Astrocyte (in vitro differentiated cells and primary cell): ENCODE measurements at regions not wholly inside any gene's neighbourhood (a gene's known extent, or its start where the extent isn't known, plus 50 kb on each side); places are given as distances from the start of the nearest gene placed in this dataset.

Experiments
- EZH2 ChIP-seq: IDR thresholded peaks from 2 replicates; pipeline ENCODE4 v1.6.1; 2012; ENCODE audit warnings: mild to moderate bottlenecking, low read length, inconsistent platforms; ENCODE audit not compliant: insufficient read depth
- TF ChIP-seq, protein P1 (sequence below): IDR thresholded peaks from 2 replicates; pipeline ENCODE4 v1.5.1; 2011; ENCODE audit warnings: low read depth, mild to moderate bottlenecking, inconsistent platforms, low read length, moderate library complexity; ENCODE audit not compliant: insufficient read depth

- TF ChIP-seq, protein P1, sequence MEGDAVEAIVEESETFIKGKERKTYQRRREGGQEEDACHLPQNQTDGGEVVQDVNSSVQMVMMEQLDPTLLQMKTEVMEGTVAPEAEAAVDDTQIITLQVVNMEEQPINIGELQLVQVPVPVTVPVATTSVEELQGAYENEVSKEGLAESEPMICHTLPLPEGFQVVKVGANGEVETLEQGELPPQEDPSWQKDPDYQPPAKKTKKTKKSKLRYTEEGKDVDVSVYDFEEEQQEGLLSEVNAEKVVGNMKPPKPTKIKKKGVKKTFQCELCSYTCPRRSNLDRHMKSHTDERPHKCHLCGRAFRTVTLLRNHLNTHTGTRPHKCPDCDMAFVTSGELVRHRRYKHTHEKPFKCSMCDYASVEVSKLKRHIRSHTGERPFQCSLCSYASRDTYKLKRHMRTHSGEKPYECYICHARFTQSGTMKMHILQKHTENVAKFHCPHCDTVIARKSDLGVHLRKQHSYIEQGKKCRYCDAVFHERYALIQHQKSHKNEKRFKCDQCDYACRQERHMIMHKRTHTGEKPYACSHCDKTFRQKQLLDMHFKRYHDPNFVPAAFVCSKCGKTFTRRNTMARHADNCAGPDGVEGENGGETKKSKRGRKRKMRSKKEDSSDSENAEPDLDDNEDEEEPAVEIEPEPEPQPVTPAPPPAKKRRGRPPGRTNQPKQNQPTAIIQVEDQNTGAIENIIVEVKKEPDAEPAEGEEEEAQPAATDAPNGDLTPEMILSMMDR = no peak
- TF ChIP-seq EZH2 = no peak
These were observed 288.5 kb upstream of the ARSJ start for GRCh38 chr4:114267976-114268375.
